ENCODE measurements at regions not wholly inside any gene's neighbourhood (a gene's known extent, or its start where the extent isn't known, plus 50 kb on each side); places are given as distances from the start of the nearest gene placed in this dataset.

DNA sequence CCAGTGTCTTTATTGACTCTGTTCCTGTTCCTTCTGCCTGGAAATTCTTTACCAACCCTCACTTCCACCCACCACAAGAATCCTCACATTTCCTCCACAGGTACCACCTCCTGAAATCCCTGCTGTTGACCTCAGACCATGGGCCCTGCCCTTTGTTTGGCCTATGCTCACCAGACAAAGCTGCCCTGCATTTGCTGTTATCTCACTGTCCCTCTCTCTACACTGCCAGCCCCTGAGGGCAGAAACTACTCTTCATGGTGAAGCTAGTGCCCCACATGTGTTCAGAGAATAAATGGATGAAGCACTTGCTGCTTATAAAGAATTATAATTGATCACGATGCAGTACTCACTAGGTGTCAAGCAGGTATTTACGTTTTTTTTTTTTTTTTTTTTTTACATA, 608.4 kb downstream of the TSN start:
- Mint-ChIP-seq H3K4me3 (no peak overlapping the region), H3K9me3 (no peaks in the 10 kb centered on the region), H3K27ac (ENCODE audit: unreplicated experiment) (no peak overlapping the region), H3K4me1 (no peaks in the 10 kb centered on the region), H3K36me3 (ENCODE audit: low read depth) (no peaks in the 10 kb centered on the region), H3K27me3 (ENCODE audit: low read depth) (no peaks in the 10 kb centered on the region)
- TF ChIP-seq, protein P1, sequence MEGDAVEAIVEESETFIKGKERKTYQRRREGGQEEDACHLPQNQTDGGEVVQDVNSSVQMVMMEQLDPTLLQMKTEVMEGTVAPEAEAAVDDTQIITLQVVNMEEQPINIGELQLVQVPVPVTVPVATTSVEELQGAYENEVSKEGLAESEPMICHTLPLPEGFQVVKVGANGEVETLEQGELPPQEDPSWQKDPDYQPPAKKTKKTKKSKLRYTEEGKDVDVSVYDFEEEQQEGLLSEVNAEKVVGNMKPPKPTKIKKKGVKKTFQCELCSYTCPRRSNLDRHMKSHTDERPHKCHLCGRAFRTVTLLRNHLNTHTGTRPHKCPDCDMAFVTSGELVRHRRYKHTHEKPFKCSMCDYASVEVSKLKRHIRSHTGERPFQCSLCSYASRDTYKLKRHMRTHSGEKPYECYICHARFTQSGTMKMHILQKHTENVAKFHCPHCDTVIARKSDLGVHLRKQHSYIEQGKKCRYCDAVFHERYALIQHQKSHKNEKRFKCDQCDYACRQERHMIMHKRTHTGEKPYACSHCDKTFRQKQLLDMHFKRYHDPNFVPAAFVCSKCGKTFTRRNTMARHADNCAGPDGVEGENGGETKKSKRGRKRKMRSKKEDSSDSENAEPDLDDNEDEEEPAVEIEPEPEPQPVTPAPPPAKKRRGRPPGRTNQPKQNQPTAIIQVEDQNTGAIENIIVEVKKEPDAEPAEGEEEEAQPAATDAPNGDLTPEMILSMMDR (conservative IDR thresholded peaks at IDR 0.05), result no peak
- DNase-seq (ENCODE audit: low read depth, low spot score), result no peak

DNA sequence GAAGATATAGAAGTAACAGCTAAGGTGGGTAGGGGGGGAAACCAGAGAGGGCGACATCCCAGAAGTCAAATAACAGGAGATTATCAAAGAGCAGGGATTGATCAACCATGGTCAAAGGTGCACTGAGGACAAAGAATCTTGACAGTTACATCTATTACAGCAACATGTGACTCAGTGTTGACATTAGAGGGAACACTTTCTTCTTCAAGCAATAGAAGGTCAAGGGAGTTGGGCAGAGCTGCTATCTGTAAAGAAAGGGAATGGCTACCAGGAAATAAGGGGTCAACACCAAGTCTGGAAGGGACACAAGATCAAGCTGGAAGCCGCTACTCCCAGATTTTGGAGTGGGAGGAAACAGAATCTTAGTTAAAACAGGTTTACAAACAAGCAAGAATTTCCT, 611.0 kb downstream of the TSN start:
- no peak overlapping the region for H3K4me3 Mint-ChIP-seq
- no peak overlapping the region for H3K27ac Mint-ChIP-seq (ENCODE audit: unreplicated experiment)
- H3K4me1 Mint-ChIP-seq, result no peaks in the 10 kb centered on the region
- H3K9me3 Mint-ChIP-seq, result no peaks in the 10 kb centered on the region
- H3K27me3 Mint-ChIP-seq (ENCODE audit: low read depth), result no peaks in the 10 kb centered on the region
- TF ChIP-seq, protein P1 (conservative IDR thresholded peaks at IDR 0.05), result no peak
- H3K36me3 Mint-ChIP-seq (ENCODE audit: low read depth), result no peaks in the 10 kb centered on the region
- DNase-seq (ENCODE audit: low read depth, low spot score), result no peak

DNA sequence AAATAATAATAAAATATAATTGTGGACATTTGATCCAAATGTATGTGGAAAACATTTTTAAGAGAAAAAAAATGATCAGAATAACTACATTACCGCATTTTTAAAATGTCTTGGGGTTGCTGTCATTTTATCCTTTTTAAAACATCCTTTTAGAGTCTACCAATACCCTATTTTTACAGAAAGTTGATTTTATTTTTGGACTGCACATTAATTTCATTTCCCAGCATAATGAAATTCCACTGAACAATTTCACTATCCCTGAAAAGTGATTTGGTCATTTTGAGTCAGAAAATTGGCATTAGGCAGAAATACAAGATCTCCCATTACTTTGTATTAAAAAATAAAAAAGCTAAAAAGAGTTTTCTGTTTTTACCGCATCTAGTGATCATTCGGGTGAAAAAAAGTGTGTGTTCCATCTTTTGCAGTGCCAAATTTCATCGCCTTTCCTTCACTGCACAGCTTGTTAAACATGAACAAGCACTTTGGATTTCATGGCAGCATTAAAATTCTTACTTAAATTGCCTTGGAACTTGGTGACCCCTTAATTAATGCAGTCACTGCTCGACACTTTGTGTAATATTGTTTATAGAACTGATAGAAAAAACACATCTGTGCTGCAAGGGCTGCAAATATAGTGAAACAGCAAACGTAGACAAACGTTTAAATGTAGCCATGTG, 611.7 kb downstream of the TSN start:
- Mint-ChIP-seq H3K27me3 (ENCODE audit: low read depth) (no peaks in the 10 kb centered on the region), H3K9me3 (peaks cover 2% of the 10 kb centered on the region), H3K36me3 (ENCODE audit: low read depth) (no peaks in the 10 kb centered on the region), H3K4me1 (no peaks in the 10 kb centered on the region), H3K4me3 (no peak overlapping the region), H3K27ac (ENCODE audit: unreplicated experiment) (no peak overlapping the region)
- no peak for DNase-seq (ENCODE audit: low read depth, low spot score)
- TF ChIP-seq, protein P1 (conservative IDR thresholded peaks at IDR 0.05), result no peak

DNA sequence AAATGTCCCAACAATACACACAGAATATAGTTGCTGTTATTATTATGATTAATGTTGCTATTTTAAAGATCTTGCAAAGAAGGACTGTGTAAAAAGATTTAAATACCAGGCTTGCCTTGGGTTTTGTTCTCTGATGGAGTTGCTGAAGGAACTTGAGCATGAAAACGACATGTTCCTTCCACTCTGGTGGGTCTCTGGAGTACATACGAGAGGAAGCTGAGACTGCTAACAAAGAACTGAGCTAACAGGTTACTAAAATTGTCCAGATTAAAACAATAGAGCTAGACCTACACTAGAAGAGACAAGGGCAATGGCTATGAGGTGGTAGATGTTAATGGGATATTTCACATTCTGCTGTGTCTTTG, 612.2 kb downstream of the TSN start:
- peaks cover 4% of the 10 kb centered on the region for H3K36me3 Mint-ChIP-seq (ENCODE audit: low read depth)
- no peaks in the 10 kb centered on the region for H3K4me1 Mint-ChIP-seq
- no peak overlapping the region for H3K27ac Mint-ChIP-seq (ENCODE audit: unreplicated experiment)
- TF ChIP-seq, protein P1 (conservative IDR thresholded peaks at IDR 0.05), result no peak
- peaks cover 7% of the 10 kb centered on the region for H3K9me3 Mint-ChIP-seq
- no peak for DNase-seq (ENCODE audit: low read depth, low spot score)
- no peak overlapping the region for H3K4me3 Mint-ChIP-seq
- no peaks in the 10 kb centered on the region for H3K27me3 Mint-ChIP-seq (ENCODE audit: low read depth)

DNA sequence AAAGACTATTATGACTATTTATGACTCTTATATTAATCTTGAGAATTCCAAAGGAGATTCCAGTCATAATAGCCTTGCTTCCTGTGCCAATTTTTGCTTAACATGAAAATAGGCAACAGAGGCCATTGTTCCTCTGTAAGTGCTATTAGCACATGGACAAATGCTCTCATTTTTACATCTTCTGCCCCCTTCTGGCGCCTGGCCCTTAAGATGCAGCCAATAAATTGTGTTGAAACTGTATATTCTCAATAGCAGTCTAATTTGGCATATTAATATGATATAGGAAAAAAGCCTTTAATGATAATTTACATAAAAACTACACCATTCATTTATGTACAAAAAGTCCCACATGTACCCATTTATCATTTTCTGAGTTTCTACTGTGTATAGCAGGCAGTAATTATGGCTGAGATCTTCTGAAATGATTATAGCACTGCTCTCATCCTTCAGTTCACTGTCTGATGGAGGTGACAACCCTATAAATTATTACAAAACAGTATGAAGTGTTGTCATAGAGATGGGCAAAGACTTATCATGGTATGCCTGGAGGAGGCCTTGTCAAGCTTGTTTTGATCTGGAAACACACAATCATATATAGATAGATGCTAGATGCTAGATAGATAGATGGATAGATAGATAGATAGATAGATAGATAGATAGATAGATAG, 613.3 kb downstream of the TSN start:
- H3K9me3 Mint-ChIP-seq, result peaks cover 13% of the 10 kb centered on the region
- no peak overlapping the region for H3K27ac Mint-ChIP-seq (ENCODE audit: unreplicated experiment)
- TF ChIP-seq, protein P1 (conservative IDR thresholded peaks at IDR 0.05), result peak; percentile 28
- H3K27me3 Mint-ChIP-seq (ENCODE audit: low read depth), result no peaks in the 10 kb centered on the region
- peaks cover 4% of the 10 kb centered on the region for H3K36me3 Mint-ChIP-seq (ENCODE audit: low read depth)
- H3K4me1 Mint-ChIP-seq, result no peaks in the 10 kb centered on the region
- DNase-seq (ENCODE audit: low read depth, low spot score), result no peak
- no peak overlapping the region for H3K4me3 Mint-ChIP-seq

All from neural crest cell (in vitro differentiated cells).